Cerebellar cortex (tissue), 1 donor: ENCODE measurements at regions not wholly inside any gene's neighbourhood (a gene's known extent, or its start where the extent isn't known, plus 50 kb on each side); places are given as distances from the start of the nearest gene placed in this dataset.

Experiments
- DNase-seq: peaks from one replicate; pipeline ENCODE4 v3.0.0-alpha.2; 2015; ENCODE audit warnings: low spot score

DNA sequence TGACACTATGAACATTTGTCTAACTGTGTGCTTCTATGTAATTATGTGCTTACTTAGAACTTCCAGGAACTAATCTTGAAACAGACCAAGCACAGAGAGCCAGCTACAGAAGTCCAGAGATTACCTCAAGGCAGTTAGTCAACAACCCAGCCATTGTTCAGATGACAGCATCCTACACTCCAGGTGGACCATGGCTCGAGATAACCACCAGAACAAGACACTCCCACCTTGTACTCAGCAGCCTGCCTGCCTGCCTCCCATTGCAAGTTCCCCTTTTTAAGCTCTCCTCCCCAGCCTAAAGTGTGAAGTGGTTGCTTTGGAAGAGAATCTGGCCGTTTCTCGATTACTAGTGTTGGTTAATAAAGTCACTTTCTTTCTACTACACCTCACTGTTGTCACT lies 1080.6 kb upstream of the LRRN3 start:
- no peak for DNase-seq

DNA sequence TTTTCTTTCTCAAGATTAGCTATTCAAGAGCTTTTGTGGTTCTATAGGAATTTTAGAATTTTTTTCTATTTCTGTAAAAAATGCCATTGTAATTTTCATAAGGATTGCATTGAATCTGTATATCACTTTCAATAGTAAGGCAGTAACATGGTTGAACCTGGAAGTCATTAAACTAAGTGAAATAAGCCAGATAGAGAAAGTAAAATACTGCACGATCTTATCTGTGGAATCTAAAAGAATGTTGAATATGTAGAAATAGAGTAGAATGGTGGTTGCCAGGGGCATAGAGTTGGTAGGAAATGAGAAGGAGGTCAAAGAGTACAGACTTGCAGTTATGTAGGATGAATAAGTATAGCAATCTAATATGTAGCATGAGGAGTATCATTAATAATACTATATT lies 1073.5 kb upstream of the LRRN3 start:
- DNase-seq, result no peak

DNA sequence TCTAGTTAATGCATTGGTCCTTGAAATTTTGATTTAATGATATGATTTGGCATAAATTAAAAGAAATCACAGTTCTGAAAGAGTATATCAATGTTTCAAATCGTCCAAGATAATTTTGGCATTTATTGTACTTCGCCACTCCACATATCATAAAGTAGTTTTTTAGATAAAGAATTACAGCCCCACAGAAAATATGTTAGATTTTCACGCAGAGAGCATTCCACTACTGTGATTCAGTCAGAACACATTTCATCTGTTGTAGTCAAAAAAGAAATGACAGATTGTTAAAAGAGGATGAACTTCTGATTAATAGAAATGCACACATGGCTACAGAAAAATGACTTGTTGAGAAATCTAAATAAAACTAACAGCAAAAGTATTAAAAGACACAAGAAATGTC lies 1063.5 kb upstream of the LRRN3 start:
- no peak for DNase-seq

DNA sequence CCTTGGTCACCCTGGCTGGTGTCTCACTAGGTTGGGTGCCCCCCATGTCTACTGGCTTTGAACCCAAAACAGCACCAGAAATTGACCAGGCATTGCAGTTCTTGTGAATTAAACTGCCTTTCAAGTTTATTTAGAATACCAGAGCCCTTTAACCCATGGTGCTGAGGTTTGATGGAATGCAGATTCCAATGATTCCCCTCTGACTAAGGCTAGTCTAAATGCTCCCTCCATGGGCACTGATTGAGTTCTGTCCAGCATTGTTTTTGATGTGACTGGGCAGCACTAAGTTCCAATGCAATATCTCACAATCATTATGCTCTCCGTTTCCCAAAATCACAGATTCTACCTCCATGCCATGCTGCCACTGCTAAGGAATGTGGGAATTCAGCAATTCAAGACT lies 1047.4 kb upstream of the LRRN3 start:
- DNase-seq, result no peak

GRCh38 chr7:110050785-110051184 lies 1040.1 kb upstream of the LRRN3 start:
- no peak for DNase-seq

- DNase-seq, result no peak
Measured at GRCh38 chr7:110051372-110051771, 1039.6 kb upstream of the LRRN3 start.

DNA sequence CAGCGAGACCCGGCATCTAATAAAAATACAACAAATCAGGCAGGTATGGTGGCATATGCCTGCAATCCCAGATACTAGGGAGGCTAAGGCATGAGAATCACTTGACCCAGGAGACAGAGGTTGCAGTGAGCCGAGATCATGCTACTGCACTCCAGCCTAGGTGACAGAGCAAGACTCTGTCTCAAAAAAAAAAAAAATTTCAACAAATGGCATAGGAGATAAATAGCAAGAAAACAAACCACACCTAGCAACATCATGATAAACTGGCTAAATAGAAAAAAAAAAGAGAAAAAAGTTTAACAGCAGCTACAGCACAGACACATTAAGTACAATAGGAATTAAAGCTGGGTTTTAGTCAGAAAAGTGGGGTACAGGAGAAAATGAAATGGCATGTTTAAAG lies 1034.6 kb upstream of the LRRN3 start:
- DNase-seq, result no peak

DNA sequence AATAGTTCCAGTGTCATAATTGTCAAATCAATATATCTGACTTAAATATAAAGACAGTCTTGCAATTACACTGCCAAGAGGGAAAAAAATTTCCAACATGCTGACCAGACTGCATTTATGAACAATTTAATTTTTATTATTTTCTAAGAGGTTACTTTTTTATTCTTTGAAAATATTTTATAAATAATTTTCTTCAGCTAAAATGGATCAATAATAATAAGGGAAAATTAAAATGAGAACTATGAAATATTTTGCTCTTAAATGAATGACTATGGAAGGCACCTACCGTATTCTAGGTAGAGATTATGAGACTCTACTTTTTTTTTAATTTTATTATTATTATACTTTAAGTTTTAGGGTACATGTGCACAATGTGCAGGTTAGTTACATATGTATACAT lies 1032.5 kb upstream of the LRRN3 start:
- DNase-seq, result no peak

GRCh38 chr7:110061387-110061786 lies 1029.5 kb upstream of the LRRN3 start:
- no peak for DNase-seq

- no peak for DNase-seq
Measured at GRCh38 chr7:110065121-110065520, 1025.8 kb upstream of the LRRN3 start.

DNA sequence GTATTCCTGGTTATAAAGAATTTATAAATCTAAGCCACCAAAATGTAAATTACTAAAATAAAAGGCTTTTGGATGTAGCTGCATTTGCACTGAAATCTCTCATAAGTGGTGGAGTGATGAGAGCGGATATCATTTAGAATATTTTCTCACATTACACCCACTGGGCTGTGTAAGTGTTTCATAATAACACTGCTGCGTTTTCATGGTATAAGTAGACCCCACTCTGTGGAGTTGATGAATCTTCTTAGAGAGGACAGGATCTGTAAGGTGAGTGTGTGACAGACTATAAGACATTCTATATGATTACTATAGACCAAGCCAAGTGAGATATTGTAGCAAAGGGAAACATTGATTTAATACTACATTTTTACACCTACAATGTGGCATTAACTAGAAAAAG lies 1024.1 kb upstream of the LRRN3 start:
- DNase-seq, result no peak

- no peak for DNase-seq
Measured at GRCh38 chr7:110071192-110071591, 1019.7 kb upstream of the LRRN3 start.

DNA sequence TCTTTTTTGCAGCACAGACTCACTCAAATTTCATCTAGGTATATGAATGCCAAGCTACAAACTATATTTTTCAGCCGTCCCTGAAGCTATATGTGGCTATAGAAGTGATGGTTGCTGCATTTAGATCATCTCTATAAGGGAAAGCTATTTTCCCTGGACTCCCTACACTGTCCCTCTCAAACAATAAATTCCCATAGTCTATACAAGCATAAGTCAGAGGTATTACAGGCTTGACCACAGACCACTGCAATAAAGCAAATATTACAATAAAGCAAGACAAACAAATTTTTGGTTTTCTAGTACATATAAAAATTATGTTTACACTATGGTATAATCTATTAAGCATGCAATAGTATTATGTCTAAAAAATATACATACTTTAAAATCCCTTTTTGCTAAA lies 1015.5 kb upstream of the LRRN3 start:
- no peak for DNase-seq

GRCh38 chr7:110076194-110076593 lies 1014.7 kb upstream of the LRRN3 start:
- no peak for DNase-seq

GRCh38 chr7:110084181-110084807 lies 1006.6 kb upstream of the LRRN3 start:
- DNase-seq, result no peak

DNA sequence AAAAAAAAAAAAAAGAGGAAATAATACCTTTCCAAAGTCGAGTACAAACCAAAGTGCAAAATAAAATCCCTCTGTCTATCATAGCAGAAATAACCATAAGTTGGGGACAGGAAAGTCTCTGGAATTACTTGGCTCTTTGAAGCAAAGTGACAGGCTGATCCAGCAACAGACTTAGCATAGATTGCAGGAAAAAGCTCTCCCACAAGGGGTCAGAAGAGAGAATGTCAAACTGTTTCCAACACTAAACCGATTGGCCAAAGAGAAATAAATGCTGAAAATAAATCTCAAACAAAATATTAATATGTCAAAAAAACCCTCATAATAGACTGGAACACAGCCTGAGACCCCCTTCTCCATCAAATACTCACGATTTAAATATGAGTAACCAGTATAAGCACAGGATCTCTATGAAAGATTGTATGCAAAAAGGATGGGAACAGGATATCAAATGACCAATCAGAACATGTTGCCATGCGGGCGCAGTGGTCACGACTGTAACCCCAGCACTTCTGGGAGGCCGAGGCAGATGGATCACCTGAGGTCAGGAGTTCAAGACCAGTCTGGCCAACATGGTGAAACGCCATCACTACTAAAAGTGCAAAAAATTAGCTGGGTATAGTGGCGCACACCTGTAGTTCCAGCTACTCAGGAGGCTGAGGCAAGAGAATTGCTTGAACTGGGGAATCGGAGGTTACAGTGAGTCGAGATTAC lies 1000.7 kb upstream of the LRRN3 start:
- peak; percentile 7 for DNase-seq

DNA sequence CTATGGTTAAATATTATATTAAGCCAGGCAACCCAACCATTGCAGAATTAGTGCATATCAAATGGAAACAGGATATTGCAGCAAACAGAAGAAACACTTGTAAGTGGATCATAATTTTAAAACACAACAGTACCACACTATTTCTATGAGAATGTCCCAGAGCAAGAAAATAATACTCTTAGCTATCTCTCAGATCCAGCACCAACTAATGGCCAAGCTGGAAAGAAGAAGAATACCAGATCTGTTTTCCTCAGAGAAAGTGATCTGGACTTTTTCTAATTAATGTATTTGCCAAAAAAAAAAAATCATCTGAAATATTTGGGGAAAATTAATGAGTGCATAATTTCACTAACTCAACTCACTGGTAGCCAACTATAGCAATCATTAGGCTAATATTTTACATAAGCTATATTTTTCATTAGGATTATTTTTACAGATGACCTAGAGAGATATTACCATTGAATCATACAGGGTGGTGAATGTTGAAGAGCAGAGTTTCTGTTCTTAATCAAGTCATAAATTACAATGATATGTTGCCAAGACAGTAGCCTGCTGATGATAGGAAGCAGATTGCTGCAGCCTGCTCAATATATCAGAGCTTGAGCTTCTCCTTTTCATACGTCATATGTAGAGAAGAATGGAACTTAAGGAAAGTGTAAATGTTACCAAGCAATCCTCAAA lies 995.4 kb upstream of the LRRN3 start:
- DNase-seq, result no peak

DNA sequence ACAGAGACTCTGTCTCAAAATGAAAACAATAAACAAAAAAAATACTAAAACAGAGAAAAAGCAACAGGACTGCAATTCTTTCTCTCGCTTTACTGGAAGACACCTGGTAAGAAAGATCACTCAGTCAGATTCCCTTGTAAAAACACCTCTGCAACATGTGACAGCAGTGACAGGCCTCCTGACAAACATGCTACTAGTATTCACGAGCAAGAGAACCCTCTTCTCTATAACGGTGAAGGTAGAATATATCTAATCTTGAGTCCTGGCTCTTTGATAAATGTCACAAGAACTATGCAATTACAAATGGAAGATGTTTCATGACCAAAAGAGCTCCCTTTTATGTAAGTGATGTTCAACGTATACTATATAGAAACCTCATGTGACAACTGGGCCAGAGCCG lies 986.7 kb upstream of the LRRN3 start:
- DNase-seq, result no peak

- no peak for DNase-seq
Measured at GRCh38 chr7:110105307-110105706, 985.6 kb upstream of the LRRN3 start.

DNA sequence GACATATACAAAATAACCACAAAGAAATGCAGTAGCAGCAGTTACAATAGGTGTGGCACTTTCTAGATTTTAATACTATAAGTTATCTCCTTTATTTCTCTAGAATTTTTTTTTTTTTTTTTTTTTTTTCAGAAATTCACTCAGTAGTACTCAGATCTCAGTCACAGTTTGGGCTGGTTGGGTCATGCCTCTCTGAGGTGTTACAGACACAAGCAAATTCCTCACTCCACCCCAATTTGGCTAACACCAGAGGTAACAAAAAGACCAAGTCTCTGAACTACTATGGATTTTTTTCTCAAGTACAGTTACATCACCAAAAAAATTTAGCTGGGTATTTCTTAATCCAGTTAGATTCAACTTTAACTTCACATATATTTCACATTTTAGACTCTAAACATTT lies 985.1 kb upstream of the LRRN3 start:
- no peak for DNase-seq

- DNase-seq, result no peak
Measured at GRCh38 chr7:110119883-110120581, 970.9 kb upstream of the LRRN3 start.

GRCh38 chr7:110129159-110129558 lies 961.8 kb upstream of the LRRN3 start:
- DNase-seq, result no peak

DNA sequence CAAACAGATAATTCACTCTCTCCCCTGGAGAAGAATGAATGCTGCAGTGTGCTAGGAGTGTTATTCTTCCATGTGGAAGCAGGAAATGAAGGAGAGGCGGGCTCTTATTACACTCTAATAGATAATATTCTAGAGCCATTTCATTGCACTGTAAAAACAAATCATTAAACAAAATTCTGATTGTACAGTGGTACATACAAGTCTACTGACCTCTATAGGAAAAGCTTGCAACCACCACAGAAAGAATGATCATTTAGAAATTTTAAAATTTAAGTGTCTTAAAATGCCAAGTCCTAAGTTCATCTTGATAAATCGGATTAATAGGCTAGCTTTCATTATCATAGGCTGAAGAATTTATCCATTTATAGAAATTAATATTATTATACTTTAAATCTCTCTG lies 960.3 kb upstream of the LRRN3 start:
- DNase-seq, result no peak
